ENCODE measurements at regions not wholly inside any gene's neighbourhood (a gene's known extent, or its start where the extent isn't known, plus 50 kb on each side); places are given as distances from the start of the nearest gene placed in this dataset.
A peak's percentile ranks its signal among the peaks of the same experiment; 100 is the strongest.
"Not testable (repeated sequence)": the region's sequence is repeated elsewhere in the genome, so short reads cannot be mapped to it uniquely, and the experiment has no call there.

GRCh38 chr15:95078003-95078402, 846.6 kb downstream of the MCTP2 start:
- DNase-seq (ENCODE audit: low spot score) = no peak

- DNase-seq (ENCODE audit: low spot score) = not testable (repeated sequence)
Observed at GRCh38 chr15:95080228-95080627, 848.9 kb downstream of the MCTP2 start.

GRCh38 chr15:95085056-95085455, 853.7 kb downstream of the MCTP2 start:
- DNase-seq (ENCODE audit: low spot score) = no peak

- peak; percentile 64 for DNase-seq (ENCODE audit: low spot score)
Observed at GRCh38 chr15:95086531-95087252, 855.3 kb downstream of the MCTP2 start.

GRCh38 chr15:95087253-95087609, 855.9 kb downstream of the MCTP2 start:
- no peak for DNase-seq (ENCODE audit: low spot score)

GRCh38 chr15:95091444-95091843, 860.1 kb downstream of the MCTP2 start:
- no peak for DNase-seq (ENCODE audit: low spot score)

GRCh38 chr15:95095250-95095649, 863.9 kb downstream of the MCTP2 start:
- DNase-seq (ENCODE audit: low spot score) = no peak

GRCh38 chr15:95096651-95097050, 865.3 kb downstream of the MCTP2 start:
- no peak for DNase-seq (ENCODE audit: low spot score)

GRCh38 chr15:95097361-95097760, 866.0 kb downstream of the MCTP2 start:
- no peak for DNase-seq (ENCODE audit: low spot score)

GRCh38 chr15:95105229-95105628, 873.9 kb downstream of the MCTP2 start:
- DNase-seq (ENCODE audit: low spot score) = no peak

- DNase-seq (ENCODE audit: low spot score) = no peak
Observed at GRCh38 chr15:95106801-95107200, 875.4 kb downstream of the MCTP2 start.

GRCh38 chr15:95108673-95109072, 877.3 kb downstream of the MCTP2 start:
- DNase-seq (ENCODE audit: low spot score) = no peak

GRCh38 chr15:95111969-95112368, 880.6 kb downstream of the MCTP2 start:
- no peak for DNase-seq (ENCODE audit: low spot score)

- DNase-seq (ENCODE audit: low spot score) = no peak
Observed at GRCh38 chr15:95113041-95113440, 881.7 kb downstream of the MCTP2 start.

- no peak for DNase-seq (ENCODE audit: low spot score)
Observed at GRCh38 chr15:95119041-95119610, 887.8 kb downstream of the MCTP2 start.

GRCh38 chr15:95120595-95120994, 889.2 kb downstream of the MCTP2 start:
- no peak for DNase-seq (ENCODE audit: low spot score)

- no peak for DNase-seq (ENCODE audit: low spot score)
Observed at GRCh38 chr15:95121191-95121590, 889.8 kb downstream of the MCTP2 start.

- DNase-seq (ENCODE audit: low spot score) = no peak
Observed at GRCh38 chr15:95125803-95126202, 894.4 kb downstream of the MCTP2 start.

- no peak for DNase-seq (ENCODE audit: low spot score)
Observed at GRCh38 chr15:95127356-95127755, 896.0 kb downstream of the MCTP2 start.

GRCh38 chr15:95129574-95129973, 898.2 kb downstream of the MCTP2 start:
- DNase-seq (ENCODE audit: low spot score) = no peak

- DNase-seq (ENCODE audit: low spot score) = no peak
Observed at GRCh38 chr15:95131131-95131556, 899.8 kb downstream of the MCTP2 start.

GRCh38 chr15:95132774-95133173, 901.4 kb downstream of the MCTP2 start:
- DNase-seq (ENCODE audit: low spot score) = peak; percentile 18

- DNase-seq (ENCODE audit: low spot score) = no peak
Observed at GRCh38 chr15:95134431-95135110, 903.2 kb downstream of the MCTP2 start.
